Activated T-helper 1 cell treated with anti-CD3 and anti-CD28 coated beads, Interleukin-12 subunit alpha, Interleukin-12 subunit beta, Interleukin-2, Interleukin-4 antibody, amounts not matched to agents 30 ng/mL and 10 ng/mL and 1 ng/mL, durations not matched to agents 14 hours and 24 hours and 36 hours (primary cell): ENCODE measurements at regions not wholly inside any gene's neighbourhood (a gene's known extent, or its start where the extent isn't known, plus 50 kb on each side); places are given as distances from the start of the nearest gene placed in this dataset.

ENCODE experiments used
- DNase-seq: peaks from one replicate; pipeline ENCODE4 v3.0.0; 2021; ENCODE audit warnings: low spot score
- H3K27ac Mint-ChIP-seq: one replicate; pipeline ENCODE4 v1.8.0; 2021; ENCODE audit warnings: mild to moderate bottlenecking, mixed read lengths
- H3K27me3 Mint-ChIP-seq: one replicate; pipeline ENCODE4 v1.8.0; 2022; ENCODE audit warnings: mild to moderate bottlenecking, moderate library complexity, mixed read lengths; ENCODE audit not compliant: insufficient read depth
- H3K36me3 Mint-ChIP-seq: one replicate; pipeline ENCODE4 v1.8.0; 2021; ENCODE audit warnings: low read depth, mixed read lengths
- H3K4me1 Mint-ChIP-seq: one replicate; pipeline ENCODE4 v1.8.0; 2021; ENCODE audit warnings: low read depth, mixed read lengths
- H3K4me3 Mint-ChIP-seq: one replicate; pipeline ENCODE4 v1.8.0; 2021; ENCODE audit warnings: mild to moderate bottlenecking, moderate library complexity, mixed read lengths
- H3K9me3 Mint-ChIP-seq: one replicate; pipeline ENCODE4 v1.8.0; 2021; ENCODE audit warnings: mixed read lengths
- intact Hi-C: fragments of 100-400 bp; cut with micrococcal nuclease; formaldehyde crosslinking; loops from one replicate; pipeline ENCODE4 v1.15.1; 2024

DNA sequence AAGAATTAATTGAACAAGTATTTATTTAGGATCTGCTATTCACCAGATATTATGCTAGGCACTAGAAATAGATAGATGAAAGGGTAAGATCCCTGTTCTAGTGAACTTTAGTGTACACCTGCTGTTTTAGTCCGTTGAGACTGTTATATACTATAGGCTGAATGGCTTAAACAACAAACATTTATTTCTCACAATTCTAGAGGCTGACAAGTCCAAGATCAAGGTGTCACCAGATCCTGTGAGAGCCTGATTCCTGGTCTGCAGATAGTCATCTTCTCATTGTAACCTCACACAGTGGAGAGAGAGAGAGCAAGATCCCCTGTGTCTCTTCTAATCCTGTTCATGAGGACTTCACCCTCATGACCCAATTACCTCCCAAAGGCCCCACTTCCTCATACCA is 281.4 kb upstream of the KCNH8 start:
- H3K27me3 Mint-ChIP-seq: no peaks in the 10 kb centered on the region
- H3K4me3 Mint-ChIP-seq: no peak overlapping the region
- H3K36me3 Mint-ChIP-seq: no peaks in the 10 kb centered on the region
- H3K9me3 Mint-ChIP-seq: peaks cover 3% of the 10 kb centered on the region
- DNase-seq: no peak
- H3K27ac Mint-ChIP-seq: no peak overlapping the region
- peaks cover 17% of the 10 kb centered on the region for H3K4me1 Mint-ChIP-seq
- intact Hi-C loops: no loop called here

DNA sequence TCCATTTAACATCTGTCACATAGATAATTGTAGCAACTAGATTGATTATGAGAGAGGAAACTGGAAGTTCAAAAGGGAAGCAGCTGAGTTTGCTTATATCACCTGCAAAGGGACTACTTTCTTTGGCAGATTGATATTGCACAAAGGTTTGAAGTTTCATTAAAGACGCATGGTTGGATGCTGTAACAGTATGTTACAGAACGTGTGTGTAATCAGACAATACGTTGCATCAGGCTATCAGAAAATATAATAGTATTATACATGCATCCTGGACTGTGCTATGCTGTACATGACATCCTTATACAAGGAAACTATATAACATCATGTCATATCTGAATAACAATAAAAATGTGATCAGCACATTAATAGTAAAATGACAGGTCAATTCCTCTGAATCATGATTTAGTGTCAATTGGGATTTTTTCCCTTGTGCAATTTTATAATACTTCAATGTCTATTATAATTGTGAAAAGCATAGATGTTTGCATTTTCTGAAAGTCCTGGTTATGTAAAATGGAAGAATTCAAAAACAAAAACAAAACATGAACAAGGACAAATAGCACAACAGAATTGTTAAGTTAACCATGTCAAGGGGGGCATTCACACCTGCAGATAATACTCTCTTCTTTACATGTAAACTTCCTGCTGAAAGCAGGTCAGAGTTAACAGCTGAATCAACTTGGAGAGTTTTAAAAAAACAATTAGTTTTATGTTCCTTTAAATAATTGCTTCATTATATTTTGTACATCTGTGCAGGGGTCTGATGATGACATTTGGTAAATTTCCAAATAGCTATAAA is 283.2 kb upstream of the KCNH8 start:
- H3K4me1 Mint-ChIP-seq: peaks cover 13% of the 10 kb centered on the region
- H3K4me3 Mint-ChIP-seq: no peak overlapping the region

DNA sequence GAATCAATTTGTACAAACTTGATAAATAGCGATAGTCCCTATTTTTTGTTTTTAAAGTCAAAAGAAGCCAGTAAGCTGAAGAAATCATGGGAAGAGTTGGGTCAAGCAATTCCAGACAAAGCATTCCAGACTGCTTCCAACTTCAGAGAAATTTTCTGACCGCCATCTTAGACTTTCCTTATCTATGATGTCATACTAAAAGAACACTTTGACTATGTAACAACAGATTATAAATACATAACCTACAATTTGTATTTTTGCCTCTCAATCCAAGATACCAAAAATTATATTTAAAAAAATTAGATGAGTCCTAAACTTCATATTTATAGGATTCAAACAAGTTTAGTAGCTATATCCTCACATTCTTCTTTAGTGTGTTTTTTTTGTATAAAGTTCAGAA is 286.2 kb upstream of the KCNH8 start:
- intact Hi-C loops: no loop called here
- Mint-ChIP-seq H3K4me3 (no peak overlapping the region), H3K27me3 (no peaks in the 10 kb centered on the region), H3K4me1 (no peaks in the 10 kb centered on the region), H3K27ac (no peak overlapping the region), H3K9me3 (no peaks in the 10 kb centered on the region), H3K36me3 (no peaks in the 10 kb centered on the region)
- no peak for DNase-seq

More for the DNA sequence above, 283.2 kb upstream of the KCNH8 start:
- intact Hi-C loops: loop anchor here (2.0 kb wide), 1 partner anchor 16 kb away; no protein-coding TSS in a partner anchor
- no peaks in the 10 kb centered on the region for H3K36me3 Mint-ChIP-seq
- no peak for DNase-seq
- H3K9me3 Mint-ChIP-seq: no peaks in the 10 kb centered on the region
- H3K27ac Mint-ChIP-seq: no peak overlapping the region
- H3K27me3 Mint-ChIP-seq: no peaks in the 10 kb centered on the region

DNA sequence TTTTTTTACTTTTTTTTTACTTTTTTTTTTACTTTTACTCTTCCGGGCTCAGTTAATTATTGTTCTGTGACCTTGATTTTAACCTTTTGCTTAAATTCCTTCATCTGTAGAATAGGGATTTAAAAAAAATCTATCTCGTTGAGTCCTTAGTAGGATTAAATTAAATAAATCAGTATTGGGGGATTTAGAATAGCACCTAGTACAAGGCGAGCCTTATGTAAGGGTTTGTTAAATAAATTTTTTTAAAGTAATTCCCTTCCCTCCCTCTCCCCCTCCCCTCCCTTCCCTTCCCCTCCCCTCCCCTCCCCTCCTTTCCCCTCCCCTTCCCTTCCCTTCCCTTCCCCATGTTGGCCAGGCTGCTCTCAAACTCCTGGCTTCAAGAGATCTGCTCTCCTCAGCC is 287.2 kb upstream of the KCNH8 start:
- intact Hi-C loops: no loop called here
- Mint-ChIP-seq H3K27me3 (peaks cover 2% of the 10 kb centered on the region), H3K4me1 (no peaks in the 10 kb centered on the region), H3K4me3 (no peak overlapping the region), H3K27ac (no peak overlapping the region), H3K9me3 (no peaks in the 10 kb centered on the region), H3K36me3 (no peaks in the 10 kb centered on the region)
- no peak for DNase-seq

DNA sequence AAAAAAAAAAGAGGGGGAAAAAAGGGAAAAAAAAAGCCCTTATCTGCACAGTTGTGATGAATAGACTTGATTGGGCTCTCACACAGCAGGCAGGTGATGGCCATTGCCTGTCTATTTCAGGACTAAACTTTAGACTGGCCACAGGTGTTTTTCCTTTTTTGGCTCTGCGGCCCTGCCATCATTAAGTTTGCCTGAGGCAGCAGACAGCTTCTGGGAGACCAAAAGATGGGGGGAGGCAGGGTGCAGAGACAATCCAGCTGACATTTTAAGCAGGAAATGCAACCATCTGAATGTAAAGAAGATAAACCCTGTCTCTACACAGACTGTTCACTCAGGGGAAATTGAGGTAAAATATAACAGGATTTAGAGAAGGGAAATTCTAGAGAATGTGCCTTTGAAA is 295.0 kb upstream of the KCNH8 start:
- H3K4me3 Mint-ChIP-seq: no peak overlapping the region
- no peaks in the 10 kb centered on the region for H3K9me3 Mint-ChIP-seq
- intact Hi-C loops: no loop called here
- H3K27ac Mint-ChIP-seq: no peak overlapping the region
- no peak for DNase-seq
- H3K36me3 Mint-ChIP-seq: no peaks in the 10 kb centered on the region
- H3K4me1 Mint-ChIP-seq: no peaks in the 10 kb centered on the region
- H3K27me3 Mint-ChIP-seq: peaks cover 11% of the 10 kb centered on the region

DNA sequence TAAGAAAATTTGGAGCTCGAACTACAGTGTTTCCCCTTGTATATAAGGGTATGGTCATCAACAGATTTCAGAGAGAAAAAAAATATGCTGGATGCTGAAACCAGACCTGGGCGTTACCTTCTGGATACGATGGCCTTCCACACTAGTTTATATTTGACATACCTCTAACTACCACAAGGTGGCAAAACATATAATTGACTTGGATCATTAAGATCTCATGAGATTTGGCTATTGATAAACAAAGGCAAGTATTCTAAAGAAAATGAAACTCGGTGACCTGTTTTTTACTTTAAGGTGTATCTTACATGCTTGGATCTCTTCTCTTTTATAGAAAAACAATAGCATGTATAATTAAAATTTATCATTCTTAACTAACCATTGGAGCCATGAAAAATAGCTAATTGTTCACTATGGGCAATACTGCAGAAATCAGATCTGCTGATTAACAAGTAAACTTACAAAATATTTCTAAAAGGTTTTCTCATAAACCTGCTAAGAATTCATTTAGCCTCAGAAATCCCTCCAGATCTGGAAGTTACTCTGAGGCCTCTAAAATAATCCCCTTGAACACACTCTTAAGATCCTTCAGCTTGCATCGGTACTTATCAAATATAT is 300.6 kb upstream of the KCNH8 start:
- no peak overlapping the region for H3K4me3 Mint-ChIP-seq
- no peaks in the 10 kb centered on the region for H3K9me3 Mint-ChIP-seq
- intact Hi-C loops: loop anchor here (1.0 to 2.0 kb wide), 2 partner anchors 17 to 141 kb away; no protein-coding TSS in a partner anchor
- peaks cover 7% of the 10 kb centered on the region for H3K27me3 Mint-ChIP-seq
- peaks cover 22% of the 10 kb centered on the region for H3K4me1 Mint-ChIP-seq
- no peak overlapping the region for H3K27ac Mint-ChIP-seq
- no peaks in the 10 kb centered on the region for H3K36me3 Mint-ChIP-seq
- DNase-seq: no peak

DNA sequence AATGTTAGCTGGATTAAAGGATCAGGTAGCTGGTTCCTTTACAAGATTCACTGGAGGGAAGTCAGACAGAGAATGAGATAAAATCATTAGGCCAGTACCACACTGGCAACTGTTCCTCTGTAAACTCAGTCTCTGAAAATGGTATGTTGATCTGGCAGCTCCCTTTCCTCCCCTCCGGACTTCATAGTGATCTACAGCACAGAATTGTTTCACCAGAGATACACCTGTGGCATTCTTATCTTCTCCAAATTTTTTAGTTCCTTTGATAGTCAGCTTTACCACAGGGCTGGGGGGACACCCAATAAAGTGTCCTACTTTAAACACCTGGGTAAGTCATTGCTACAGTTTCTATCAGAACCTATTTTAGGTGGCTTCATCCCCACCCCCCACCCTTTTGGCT is 304.3 kb upstream of the KCNH8 start:
- Mint-ChIP-seq H3K9me3 (no peaks in the 10 kb centered on the region), H3K36me3 (no peaks in the 10 kb centered on the region), H3K27me3 (peaks cover 2% of the 10 kb centered on the region), H3K27ac (no peak overlapping the region), H3K4me1 (peaks cover 22% of the 10 kb centered on the region), H3K4me3 (no peak overlapping the region)
- intact Hi-C loops: no loop called here
- DNase-seq: no peak

DNA sequence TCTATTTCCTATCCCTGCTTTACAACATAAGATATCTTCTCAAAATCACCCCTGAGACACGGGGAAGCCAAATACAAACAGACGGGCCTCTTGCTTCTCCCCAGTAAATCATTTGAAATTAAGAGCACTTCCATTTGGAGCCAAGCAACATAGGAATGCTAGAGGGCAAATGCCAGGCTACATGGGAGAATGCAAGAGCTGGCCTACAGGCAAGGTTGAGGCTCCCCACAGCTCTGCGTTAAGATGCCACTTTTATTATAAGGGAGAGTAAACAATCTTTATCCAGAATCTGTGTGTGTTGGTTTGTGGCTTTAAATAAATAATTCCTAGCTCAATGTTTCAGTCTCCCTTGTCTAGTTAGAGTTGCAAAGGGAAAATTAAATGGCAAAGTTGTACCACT is 305.1 kb upstream of the KCNH8 start:
- no peak overlapping the region for H3K4me3 Mint-ChIP-seq
- H3K27ac Mint-ChIP-seq: no peak overlapping the region
- H3K9me3 Mint-ChIP-seq: no peaks in the 10 kb centered on the region
- H3K27me3 Mint-ChIP-seq: peaks cover 2% of the 10 kb centered on the region
- intact Hi-C loops: no loop called here
- peaks cover 28% of the 10 kb centered on the region for H3K4me1 Mint-ChIP-seq
- no peak for DNase-seq
- H3K36me3 Mint-ChIP-seq: no peaks in the 10 kb centered on the region

DNA sequence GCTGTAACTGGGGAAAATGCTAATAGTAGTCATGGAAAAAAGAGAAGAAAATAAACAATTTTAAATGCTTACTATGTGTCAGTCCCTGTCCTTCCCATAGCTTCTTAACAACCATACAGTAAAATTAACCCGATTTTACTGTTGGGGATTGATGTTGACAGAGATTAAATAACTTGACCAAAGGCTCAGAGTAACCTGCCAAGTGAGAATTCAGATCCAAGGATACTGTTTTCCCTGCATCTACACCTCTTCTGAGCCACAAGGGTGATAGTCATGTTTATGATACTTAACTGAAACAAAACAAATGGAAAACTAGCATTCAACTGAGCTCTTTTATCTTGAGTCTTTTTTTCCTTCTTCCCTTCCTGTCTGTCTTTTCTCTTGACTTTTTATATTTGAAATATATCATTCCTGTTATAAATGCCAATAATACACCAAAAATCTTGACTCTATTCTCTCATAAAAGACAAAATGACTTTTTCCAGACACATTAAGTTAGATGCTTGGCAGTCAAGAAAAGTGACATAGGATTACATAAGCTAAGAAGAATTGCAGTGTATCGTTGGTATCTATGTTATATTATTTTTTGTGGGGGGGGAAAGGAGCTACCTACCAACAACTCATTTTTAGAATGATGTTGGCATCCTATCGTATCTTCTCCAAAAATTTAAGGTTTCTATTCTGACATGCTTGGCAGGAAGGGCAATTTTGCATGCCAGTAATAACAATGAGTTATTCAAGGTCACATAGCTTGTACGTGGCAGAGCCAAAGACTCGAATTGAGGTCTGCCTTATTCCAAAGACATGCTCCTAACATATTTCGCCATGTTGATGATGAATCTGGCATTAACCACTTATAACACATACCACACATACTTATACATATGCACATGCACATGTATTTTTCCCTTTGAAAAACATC is 306.6 kb upstream of the KCNH8 start:
- Mint-ChIP-seq H3K4me3 (no peak overlapping the region), H3K9me3 (no peaks in the 10 kb centered on the region), H3K27me3 (peaks cover 2% of the 10 kb centered on the region), H3K4me1 (peaks cover 36% of the 10 kb centered on the region), H3K36me3 (no peaks in the 10 kb centered on the region), H3K27ac (no peak overlapping the region)
- DNase-seq: no peak
- intact Hi-C loops: no loop called here

DNA sequence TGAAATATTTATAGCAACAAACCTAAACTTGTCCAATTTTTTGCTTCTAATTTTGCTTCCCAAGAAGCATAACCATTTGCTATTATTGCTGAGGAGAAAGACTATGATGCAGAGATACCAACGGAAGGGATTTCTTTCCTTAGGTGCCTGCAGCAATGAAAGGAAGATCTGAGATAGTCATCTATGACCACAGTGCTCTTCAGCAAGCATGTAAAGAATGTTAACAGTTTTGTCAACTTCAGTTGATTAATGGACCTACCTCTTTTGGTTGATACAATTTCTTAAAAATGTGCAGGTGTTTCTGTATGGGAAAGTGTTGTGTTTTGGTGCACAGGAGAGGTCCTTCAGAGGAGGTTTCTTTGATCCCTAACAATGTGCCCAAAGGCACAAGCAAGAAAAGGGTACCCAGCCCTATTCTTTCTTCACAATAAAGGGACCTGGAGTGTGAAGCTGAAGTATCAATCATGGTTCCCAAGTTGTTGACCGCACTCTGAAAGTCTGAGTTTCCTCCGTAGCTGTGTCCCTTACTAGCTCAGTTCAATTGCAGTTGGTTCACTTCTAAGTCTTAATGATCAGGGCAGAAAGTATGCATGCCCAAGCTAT is 307.7 kb upstream of the KCNH8 start:
- Mint-ChIP-seq H3K27me3 (peaks cover 2% of the 10 kb centered on the region), H3K4me1 (peaks cover 47% of the 10 kb centered on the region), H3K36me3 (no peaks in the 10 kb centered on the region), H3K27ac (no peak overlapping the region), H3K4me3 (no peak overlapping the region), H3K9me3 (no peaks in the 10 kb centered on the region)
- intact Hi-C loops: no loop called here
- DNase-seq: no peak

DNA sequence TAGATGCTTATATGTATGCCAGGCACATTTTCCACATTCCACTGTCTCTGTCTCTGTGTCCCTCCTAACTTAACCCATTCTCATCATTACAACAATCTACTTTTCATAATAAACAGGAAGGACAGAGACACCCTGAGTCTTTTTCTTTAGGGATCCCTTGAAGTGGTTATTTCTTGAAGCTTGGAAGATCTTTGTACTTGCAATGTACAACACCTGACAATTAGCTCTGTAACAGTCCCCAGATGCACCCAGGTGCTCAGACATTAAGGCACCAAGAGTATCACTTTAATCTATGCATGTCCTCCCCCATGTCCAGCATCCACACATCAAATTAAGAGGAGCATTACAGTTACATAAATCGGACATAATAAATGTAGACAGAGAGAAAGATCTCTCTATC is 309.6 kb upstream of the KCNH8 start:
- no peaks in the 10 kb centered on the region for H3K36me3 Mint-ChIP-seq
- H3K27ac Mint-ChIP-seq: no peak overlapping the region
- intact Hi-C loops: no loop called here
- H3K9me3 Mint-ChIP-seq: no peaks in the 10 kb centered on the region
- DNase-seq: no peak
- peaks cover 37% of the 10 kb centered on the region for H3K4me1 Mint-ChIP-seq
- H3K4me3 Mint-ChIP-seq: no peak overlapping the region
- peaks cover 4% of the 10 kb centered on the region for H3K27me3 Mint-ChIP-seq

DNA sequence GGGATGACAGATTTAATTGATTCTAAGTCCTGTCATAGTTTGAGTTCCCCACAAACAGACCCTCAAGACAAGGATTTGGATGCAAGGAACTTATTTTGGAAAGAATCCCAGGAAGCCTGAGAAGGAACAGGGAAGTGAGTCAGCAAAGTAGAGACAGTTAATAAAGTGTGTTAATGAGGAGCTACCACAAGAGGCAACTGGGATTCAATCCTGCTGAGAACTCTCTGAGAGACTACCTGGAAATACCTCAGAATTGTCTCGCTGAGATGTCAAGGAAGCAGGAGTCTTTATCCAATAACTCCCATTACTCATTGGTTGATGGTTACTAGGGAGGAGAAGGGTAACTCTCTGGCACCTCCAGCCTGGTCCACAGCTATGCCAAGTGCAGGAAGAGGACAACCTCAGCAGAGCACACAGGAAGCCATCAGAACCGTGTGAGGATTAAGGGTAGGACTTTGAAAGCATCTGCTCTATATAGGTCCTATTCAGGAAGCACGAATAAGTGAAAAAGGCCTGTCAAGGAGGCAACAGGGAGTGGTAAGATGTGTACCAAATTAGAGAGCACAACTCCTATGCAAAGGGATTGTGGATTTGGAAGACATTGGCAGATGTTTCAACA is 311.1 kb upstream of the KCNH8 start:
- no peak overlapping the region for H3K27ac Mint-ChIP-seq
- peaks cover 28% of the 10 kb centered on the region for H3K4me1 Mint-ChIP-seq

More for the DNA sequence above, 311.1 kb upstream of the KCNH8 start:
- Mint-ChIP-seq H3K9me3 (no peaks in the 10 kb centered on the region), H3K27me3 (peaks cover 4% of the 10 kb centered on the region), H3K4me3 (no peak overlapping the region), H3K36me3 (no peaks in the 10 kb centered on the region)
- no peak for DNase-seq
- intact Hi-C loops: no loop called here
